ENCODE measurements at regions not wholly inside any gene's neighbourhood (a gene's known extent, or its start where the extent isn't known, plus 50 kb on each side); places are given as distances from the start of the nearest gene placed in this dataset.
"Not testable (repeated sequence)": the region's sequence is repeated elsewhere in the genome, so short reads cannot be mapped to it uniquely, and the experiment has no call there.

GRCh38 chr20:50323777-50324775 lies 133.4 kb downstream of the CEBPB start:
- DNase-seq (ENCODE audit: low read depth in 4 of 4, low spot score in 3 of 4): no peak

- DNase-seq (ENCODE audit: low read depth in 4 of 4, low spot score in 3 of 4): no peak
Measured at GRCh38 chr20:50325215-50325614, 134.6 kb downstream of the CEBPB start.

- no peak for DNase-seq (ENCODE audit: low read depth in 4 of 4, low spot score in 3 of 4)
Measured at GRCh38 chr20:50325651-50326050, 135.0 kb downstream of the CEBPB start.

- no peak for DNase-seq (ENCODE audit: low read depth in 4 of 4, low spot score in 3 of 4)
Measured at GRCh38 chr20:50327666-50328065, 137.0 kb downstream of the CEBPB start.

- no peak for DNase-seq (ENCODE audit: low read depth in 4 of 4, low spot score in 3 of 4)
Measured at GRCh38 chr20:50328222-50328979, 137.8 kb downstream of the CEBPB start.

DNA sequence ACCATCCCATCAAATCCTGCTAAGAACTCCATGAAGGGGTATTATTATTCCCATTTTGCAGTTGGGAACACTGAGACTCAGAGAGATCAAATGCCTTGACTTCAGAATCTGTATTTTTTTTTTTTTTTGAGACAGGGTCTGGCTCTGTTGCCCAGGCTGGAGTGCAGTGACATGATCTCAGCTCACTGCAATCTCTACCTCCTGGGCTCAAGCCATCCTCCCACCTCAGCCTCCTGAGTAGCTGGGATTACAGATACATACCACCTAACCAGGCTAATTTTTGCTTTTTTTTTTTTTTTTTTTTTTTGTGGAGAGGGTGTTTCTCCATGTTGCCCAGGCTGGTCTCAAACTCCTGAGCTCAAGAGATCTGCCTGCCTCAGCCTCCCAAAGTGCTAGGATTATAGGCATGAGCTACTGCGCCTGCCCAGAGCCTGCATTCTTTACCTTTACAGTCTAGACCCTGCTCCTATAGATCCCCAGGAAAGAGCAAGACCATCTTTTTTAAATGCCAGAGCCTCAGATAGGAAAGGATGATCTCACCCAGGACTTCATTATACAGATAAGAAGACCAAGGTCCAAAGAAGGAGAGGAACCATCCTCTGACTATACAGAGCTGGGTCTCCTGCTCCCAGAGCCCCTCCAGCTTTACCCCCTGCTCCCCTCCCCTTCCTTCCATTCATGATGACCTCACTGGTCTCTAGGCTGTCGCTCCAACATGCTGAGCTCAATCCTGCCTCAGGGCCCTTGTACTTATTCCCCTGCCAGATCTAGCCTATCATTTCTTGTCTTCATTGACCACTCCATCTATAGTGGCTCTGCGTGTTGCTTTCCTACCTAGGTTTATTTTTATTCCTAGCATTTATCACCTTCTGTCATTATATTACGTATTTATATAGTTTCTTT lies 138.6 kb downstream of the CEBPB start:
- DNase-seq (ENCODE audit: low read depth in 4 of 4, low spot score in 3 of 4): no peak

- DNase-seq (ENCODE audit: low read depth in 4 of 4, low spot score in 3 of 4): no peak
Measured at GRCh38 chr20:50329981-50330503, 139.4 kb downstream of the CEBPB start.

GRCh38 chr20:50330504-50331313 lies 140.1 kb downstream of the CEBPB start:
- DNase-seq (ENCODE audit: low read depth in 4 of 4, low spot score in 3 of 4): no peak

DNA sequence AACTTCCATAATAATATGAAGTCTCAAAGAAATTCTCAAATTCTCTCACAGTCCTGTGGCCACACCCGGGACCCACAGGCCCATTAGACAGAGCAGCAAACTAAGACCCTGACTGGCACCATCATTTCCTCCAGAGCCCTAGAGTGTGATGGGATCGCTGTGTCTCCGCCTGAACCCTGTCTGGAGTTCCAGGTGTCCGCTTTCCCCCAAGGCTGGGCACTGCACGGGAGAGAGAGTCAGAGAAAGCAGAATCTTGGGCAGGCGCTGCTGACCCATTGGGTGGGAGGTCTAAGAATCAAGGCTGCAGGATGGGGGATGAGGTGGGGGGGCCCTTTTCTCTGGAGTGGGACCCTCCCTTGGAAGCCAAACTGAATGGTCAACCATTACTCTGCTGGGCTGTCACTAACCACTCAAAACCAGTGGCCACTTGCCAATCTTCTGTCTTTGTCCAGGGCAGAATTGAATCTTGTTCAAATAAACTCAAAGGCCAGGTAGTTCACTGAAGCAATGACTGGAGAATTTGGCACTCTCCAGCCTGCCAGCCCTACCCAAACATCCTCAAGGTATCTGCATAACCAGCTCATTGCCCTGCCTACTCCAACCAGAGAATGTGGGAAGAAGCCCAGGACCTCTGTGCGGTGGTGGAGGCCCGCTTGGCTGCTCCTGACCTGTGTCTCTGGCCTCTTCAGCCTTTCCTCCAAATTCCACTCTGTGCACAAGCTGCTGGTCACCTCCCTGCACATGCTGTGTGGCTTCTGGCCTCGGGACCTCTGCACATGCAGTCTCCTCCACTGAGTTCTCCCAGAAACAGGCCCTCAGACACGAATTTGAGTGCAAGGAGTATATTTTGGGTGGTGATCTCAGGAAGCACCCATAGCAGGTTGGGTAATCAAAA lies 141.1 kb downstream of the CEBPB start:
- DNase-seq (ENCODE audit: low read depth in 4 of 4, low spot score in 3 of 4): no peak

DNA sequence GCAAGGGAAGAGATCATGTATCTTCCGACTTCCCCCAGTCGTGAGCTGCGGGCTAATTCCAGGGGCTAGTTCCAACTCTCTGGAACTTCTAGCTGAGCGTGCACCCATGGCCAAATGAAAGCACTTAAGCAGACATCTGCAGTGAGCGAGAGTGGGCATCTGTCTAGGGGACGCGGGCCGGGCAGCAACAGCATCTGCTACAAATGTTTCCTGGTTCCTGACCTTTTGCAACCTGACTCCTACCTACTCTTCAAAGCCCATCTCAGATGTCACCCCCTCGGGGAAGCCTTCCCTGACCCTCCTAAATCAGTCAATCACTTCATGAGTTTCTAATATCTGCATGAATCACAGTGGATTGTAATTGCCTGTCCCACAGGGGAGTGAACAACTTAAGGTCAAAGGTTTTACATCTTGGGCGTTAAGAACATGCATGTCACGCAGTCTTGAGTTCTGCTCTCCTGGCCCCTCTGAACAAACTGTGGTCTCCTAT lies 141.9 kb downstream of the CEBPB start:
- no peak for DNase-seq (ENCODE audit: low read depth in 4 of 4, low spot score in 3 of 4)

GRCh38 chr20:50333131-50333670 lies 142.6 kb downstream of the CEBPB start:
- no peak for DNase-seq (ENCODE audit: low read depth in 4 of 4, low spot score in 3 of 4)

- DNase-seq (ENCODE audit: low read depth in 4 of 4, low spot score in 3 of 4): no peak
Measured at GRCh38 chr20:50333812-50334211, 143.2 kb downstream of the CEBPB start.

DNA sequence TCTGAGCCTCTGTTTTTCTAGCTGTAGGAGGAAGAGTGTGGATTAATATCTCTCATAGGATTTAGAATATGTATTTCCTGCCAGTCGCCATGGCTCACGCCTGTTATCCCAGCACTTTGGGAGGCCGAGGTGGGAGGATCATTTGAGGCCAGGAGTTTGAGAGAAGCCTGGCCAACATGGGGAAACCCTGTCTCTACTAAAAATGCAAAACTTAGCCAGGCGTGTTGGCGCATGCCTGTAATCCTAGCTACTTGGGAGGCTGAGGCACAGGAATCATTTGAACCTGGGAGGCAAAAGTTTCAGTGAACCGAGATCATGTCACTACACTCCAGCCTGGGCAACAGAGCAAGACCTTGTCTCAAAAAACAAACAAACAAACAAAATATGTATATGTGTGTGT lies 143.9 kb downstream of the CEBPB start:
- not testable (repeated sequence) for DNase-seq (ENCODE audit: low read depth in 4 of 4, low spot score in 3 of 4)

DNA sequence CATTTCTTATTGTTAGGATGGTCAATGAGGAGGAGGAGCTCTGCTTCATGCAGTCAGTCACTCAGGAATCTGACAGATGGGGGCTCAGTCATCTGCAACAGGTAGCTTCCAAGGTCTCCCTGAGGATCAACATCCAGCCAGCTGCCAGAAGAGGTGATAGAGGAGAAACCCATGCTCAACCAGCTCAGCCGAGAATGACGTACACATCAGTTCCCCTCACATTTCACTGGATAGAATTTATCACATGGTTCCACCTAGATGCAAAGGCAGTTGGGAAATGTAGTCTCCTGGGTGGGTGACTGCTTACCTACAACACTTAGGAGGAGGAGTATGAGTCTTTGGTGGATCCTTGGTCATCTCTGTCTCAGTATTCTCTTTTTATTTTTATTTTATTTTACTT lies 144.5 kb downstream of the CEBPB start:
- no peak for DNase-seq (ENCODE audit: low read depth in 4 of 4, low spot score in 3 of 4)

- DNase-seq (ENCODE audit: low read depth in 4 of 4, low spot score in 3 of 4): no peak
Measured at GRCh38 chr20:50335866-50336265, 145.2 kb downstream of the CEBPB start.

DNA sequence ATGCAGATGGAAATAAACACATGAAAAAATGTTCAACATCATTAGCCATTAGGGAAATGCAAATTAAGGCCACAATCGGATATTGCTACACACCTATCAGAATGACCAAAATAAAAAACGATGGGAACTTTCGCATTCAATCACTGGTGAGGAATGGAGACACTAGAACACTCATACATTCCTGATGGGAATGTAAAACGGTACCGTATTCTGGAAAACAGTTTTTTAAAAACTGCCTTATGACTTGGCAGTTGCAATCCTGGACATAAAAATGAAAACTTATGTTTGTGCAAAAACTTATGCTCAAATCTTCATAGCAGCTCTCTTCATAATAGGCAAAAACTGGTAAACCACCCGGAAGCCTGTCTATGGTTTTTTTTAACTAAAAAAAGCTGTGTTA lies 146.0 kb downstream of the CEBPB start:
- no peak for DNase-seq (ENCODE audit: low read depth in 4 of 4, low spot score in 3 of 4)

GRCh38 chr20:50337521-50338466 lies 147.2 kb downstream of the CEBPB start:
- no peak for DNase-seq (ENCODE audit: low read depth in 4 of 4, low spot score in 3 of 4)

All from right renal pelvis (tissue), 4 donors.